Endothelial cell of umbilical vein (primary cell): ENCODE measurements at regions not wholly inside any gene's neighbourhood (a gene's known extent, or its start where the extent isn't known, plus 50 kb on each side); places are given as distances from the start of the nearest gene placed in this dataset.

Source experiments
- BruUV-seq: library from RNA; stranded (reverse); fragments of 400-500 nt; replicated peaks from 2 replicates; lab custom pipeline; 2021; lab: Mats Ljungman, UMichigan
- CTCF ChIA-PET: fragments of 300-600, 350-600 bp; sonication (Branson Sonifier 250); formaldehyde crosslinking; loops from one replicate; lab custom pipeline; 2021; ENCODE audit warnings: antibody characterized with exemption, inconsistent platforms; lab: Charles Lee
- POLR2A ChIA-PET: fragments of 300-600, 350-600 bp; sonication (Branson Sonifier 250); formaldehyde crosslinking; loops from one replicate; lab custom pipeline; 2021; ENCODE audit warnings: antibody characterized with exemption, inconsistent platforms; lab: Charles Lee
- DNase-seq: peaks from one replicate; pipeline ENCODE4 v3.0.0-alpha.2; 2011; ENCODE audit warnings: low read depth, low spot score
- FAIRE-seq: peaks from 2 replicates; lab custom pipeline; 2011; peaks lifted over from hg19 to GRCh38; lab: Jason Lieb, UNC
- H2AFZ ChIP-seq: 2 replicates; pipeline ENCODE4 v1.6.0; 2012; ENCODE audit warnings: low read depth, low read length, control low read depth, inconsistent platforms
- H3K27ac ChIP-seq: 2 replicates; pipeline ENCODE4 v1.5.1; 2011; ENCODE audit warnings: low read depth, mild to moderate bottlenecking, control low read depth, low read length, moderate library complexity; ENCODE audit not compliant: insufficient read depth
- H3K27me3 ChIP-seq, 2 experiments: 2 replicates each; pipeline versions ENCODE4 v1.6.0 to v1.6.1; 2011; ENCODE audit warnings: low read length in 2 of 2, mixed read lengths in 1 of 2; ENCODE audit not compliant: control insufficient read depth in 2 of 2, insufficient read depth in 2 of 2
- H3K36me3 ChIP-seq, 2 experiments: 2 replicates in 1 of 2; 3 replicates in 1 of 2; pipeline ENCODE4 v1.5.1; 2011; ENCODE audit warnings: low read length in 2 of 2, mild to moderate bottlenecking in 1 of 2, moderate library complexity in 1 of 2; ENCODE audit not compliant: control insufficient read depth in 2 of 2, insufficient read depth in 2 of 2; ENCODE audit errors: extremely low read depth in 1 of 2
- H3K4me1 ChIP-seq: 3 replicates; pipeline ENCODE4 v1.5.1; 2011; ENCODE audit warnings: mild to moderate bottlenecking, low read length; ENCODE audit not compliant: control insufficient read depth, insufficient read depth; ENCODE audit errors: extremely low read depth
- H3K4me2 ChIP-seq: 2 replicates; pipeline ENCODE4 v1.6.1; 2011; ENCODE audit warnings: low read length, control low read depth, mixed read lengths; ENCODE audit not compliant: insufficient read depth
- H3K4me3 ChIP-seq, 3 experiments: fragments of 200-600 bp in 1 of 3; sonication (generic), shearing (Covaris generic) in 1 of 3; replicated peaks in 1 of 3; 2 replicates each; pipeline ENCODE4 v1.5.1; 2011 to 2016; ENCODE audit warnings: control low read depth in 3 of 3, low read length in 3 of 3, mild to moderate bottlenecking in 2 of 3, inconsistent platforms in 1 of 3, low read depth in 1 of 3, moderate library complexity in 1 of 3; ENCODE audit not compliant: insufficient read depth in 1 of 3
- H3K79me2 ChIP-seq: 2 replicates; pipeline ENCODE4 v1.6.0; 2012; ENCODE audit warnings: low read length, inconsistent platforms; ENCODE audit not compliant: control insufficient read depth, insufficient read depth
- H3K9ac ChIP-seq: replicated peaks from 2 replicates; pipeline ENCODE3; 2011; ENCODE audit warnings: low read length, control low read depth; ENCODE audit not compliant: insufficient read depth; ENCODE audit errors: extremely low read depth
- H3K9me1 ChIP-seq: replicated peaks from 3 replicates; pipeline ENCODE4 v1.6.0; 2011; ENCODE audit warnings: mild to moderate bottlenecking, low read length; ENCODE audit not compliant: control insufficient read depth, insufficient read depth; ENCODE audit errors: extremely low read depth
- H3K9me3 ChIP-seq: replicated peaks from 2 replicates; pipeline ENCODE4 v1.5.1; 2012; ENCODE audit warnings: low read length, inconsistent platforms; ENCODE audit not compliant: control insufficient read depth, insufficient read depth
- H4K20me1 ChIP-seq: replicated peaks from 2 replicates; pipeline ENCODE3; 2011; ENCODE audit warnings: mild to moderate bottlenecking, low read length; ENCODE audit not compliant: control insufficient read depth, insufficient read depth; ENCODE audit errors: extremely low read depth
- CTCF ChIP-seq, 2 donors: IDR thresholded peaks; 1 replicate in 1 of 2; 2 replicates in 1 of 2; pipeline ENCODE4 v1.5.1; 2011; ENCODE audit warnings: low read length in 2 of 2, mild to moderate bottlenecking in 2 of 2, moderate library complexity in 2 of 2, control low read depth in 1 of 2, inconsistent platforms in 1 of 2, low read depth in 1 of 2; ENCODE audit not compliant: insufficient read depth in 1 of 2; ENCODE audit errors: extremely low read depth in 1 of 2
- EZH2 ChIP-seq: IDR thresholded peaks from 2 replicates; pipeline ENCODE4 v1.6.1; 2012; ENCODE audit warnings: borderline replicate concordance, low read depth, mild to moderate bottlenecking, moderate library complexity, low read length, inconsistent platforms; ENCODE audit not compliant: severe bottlenecking
- FOS ChIP-seq: IDR thresholded peaks from 2 replicates; pipeline ENCODE4 v1.6.1; 2011; ENCODE audit warnings: mild to moderate bottlenecking, low read length, moderate library complexity, borderline replicate concordance; ENCODE audit not compliant: insufficient read depth
- GATA2 ChIP-seq: IDR thresholded peaks from 2 replicates; pipeline ENCODE4 v1.7.0; 2011; ENCODE audit warnings: low read depth, mild to moderate bottlenecking, moderate library complexity, mixed read lengths, low read length; ENCODE audit not compliant: insufficient read length, insufficient read depth
- JUN ChIP-seq: IDR thresholded peaks from 2 replicates; pipeline ENCODE4 v1.6.1; 2011; ENCODE audit warnings: borderline replicate concordance, low read depth; ENCODE audit not compliant: insufficient read length, insufficient read depth
- MAX ChIP-seq: IDR thresholded peaks from 2 replicates; pipeline ENCODE4 v1.6.1; 2011; ENCODE audit not compliant: insufficient read depth, insufficient read length
- MYC ChIP-seq: IDR thresholded peaks from one replicate; pipeline ENCODE4 v1.6.1; 2011; ENCODE audit warnings: mild to moderate bottlenecking, low read depth, low read length
- POLR2A ChIP-seq: IDR thresholded peaks from 2 replicates; pipeline ENCODE4 v1.6.1; 2012; ENCODE audit warnings: low read depth, mild to moderate bottlenecking, control low read depth, low read length
- POLR2AphosphoS5 ChIP-seq: IDR thresholded peaks from 2 replicates; pipeline ENCODE4 v1.6.1; 2012; ENCODE audit warnings: low read depth, mild to moderate bottlenecking, control low read depth, low read length, moderate library complexity; ENCODE audit not compliant: insufficient read depth
- dilution Hi-C: fragments of 300-500 bp; cut with MboI; formaldehyde crosslinking; loops from one replicate; pipeline ENCODE4 v1.15.0; 2019; ENCODE audit warnings: low sequenced_read_pairs; ENCODE audit not compliant: extremely low pct_ligation_motif_present
- intact Hi-C: fragments of 100-400 bp; cut with micrococcal nuclease; formaldehyde crosslinking; loops from one replicate; pipeline ENCODE4 v1.10.0; 2022

GRCh38 chr5:154118385-154118784 is 72.1 kb upstream of the GALNT10 start:
- TF ChIP-seq JUN (no peak), EZH2 (no peak), FOS (no peak), GATA2 (no peak), POLR2A (no peak), CTCF (IDR thresholded peaks at IDR 0.05; ENCODE audit: extremely low read depth in 1 of 2, insufficient read depth in 1 of 2, low read depth in 1 of 2, low read length in 2 of 2) (no peak), MAX (no peak), POLR2AphosphoS5 (no peak), MYC (no peak)
- DNase-seq (no peak), FAIRE-seq (no peak)
- H3K36me3 ChIP-seq = no peaks in the 10 kb centered on the region
- BruUV-seq = no TSS peak
- POLR2A ChIA-PET = no interaction called here
- no peaks in the 10 kb centered on the region for H3K27me3 ChIP-seq
- no peaks in the 10 kb centered on the region for H3K4me1 ChIP-seq
- intact Hi-C loops = no loop called here
- H3K4me2 ChIP-seq = no peak overlapping the region
- dilution Hi-C loops = no loop called here
- CTCF ChIA-PET = no interaction called here
- H2AFZ ChIP-seq = no peak overlapping the region
- no peak overlapping the region for H3K27ac ChIP-seq
- H3K4me3 ChIP-seq = no peak overlapping the region
- H3K79me2 ChIP-seq = no peaks in the 10 kb centered on the region
- no peaks in the 10 kb centered on the region for H3K9me1 ChIP-seq
- H3K9me3 ChIP-seq = no peaks in the 10 kb centered on the region
- no peak overlapping the region for H3K9ac ChIP-seq
- H4K20me1 ChIP-seq = no peaks in the 10 kb centered on the region
